ENCODE measurements at regions not wholly inside any gene's neighbourhood (a gene's known extent, or its start where the extent isn't known, plus 50 kb on each side); places are given as distances from the start of the nearest gene placed in this dataset.

DNA sequence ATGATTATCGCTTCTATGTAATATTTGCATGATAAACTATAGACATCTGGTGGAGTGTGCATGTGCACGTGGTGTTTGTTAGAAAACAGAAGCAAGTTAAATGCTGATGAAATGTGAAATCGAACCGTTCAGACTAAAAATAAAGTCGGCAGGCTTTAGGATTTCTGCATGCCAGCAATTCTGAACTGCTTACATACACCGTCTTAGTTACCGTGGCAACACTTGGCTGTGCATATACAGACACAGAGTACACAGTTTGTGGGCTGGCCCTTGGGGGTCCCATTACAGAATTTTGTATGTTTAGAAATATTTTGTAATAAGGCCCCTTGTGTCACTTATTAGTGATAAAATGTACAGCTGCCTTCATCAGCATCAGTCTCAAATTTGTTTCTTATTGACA, 605.5 kb downstream of the RBFOX1 start:
- Histone ChIP-seq H3K4me1 (ENCODE audit: insufficient read depth) (no peaks in the 10 kb centered on the region), H3K9me3 (no peaks in the 10 kb centered on the region), H3K4me3 (no peak overlapping the region), H3K36me3 (no peaks in the 10 kb centered on the region), H3K27ac (no peak overlapping the region), H3K27me3 (no peaks in the 10 kb centered on the region)
- no peak for TF ChIP-seq POLR2A (IDR thresholded peaks at IDR 0.05)
- no peak for TF ChIP-seq CTCF (IDR thresholded peaks at IDR 0.05)
- TF ChIP-seq EP300 (IDR thresholded peaks at IDR 0.05): no peak
- intact Hi-C loops (cut with DNase I): no loop called here
- WGBS, 3 donors: 34 to 59% (median 55%) methylated on average over 7 of the region's 7 CpGs
- DNase-seq: no peak

GRCh38 chr16:7921345-7921744, 588.7 kb downstream of the RBFOX1 start:
- Histone ChIP-seq H3K4me3 (no peak overlapping the region), H3K36me3 (no peaks in the 10 kb centered on the region), H3K27me3 (no peaks in the 10 kb centered on the region), H3K27ac (no peak overlapping the region), H3K4me1 (ENCODE audit: insufficient read depth) (no peaks in the 10 kb centered on the region), H3K9me3 (no peaks in the 10 kb centered on the region)
- TF ChIP-seq EP300 (IDR thresholded peaks at IDR 0.05) (no peak), CTCF (IDR thresholded peaks at IDR 0.05) (no peak), POLR2A (IDR thresholded peaks at IDR 0.05) (no peak)
- intact Hi-C loops (cut with DNase I): no loop called here
- WGBS, 3 donors: 53 to 59% (median 58%) methylated on average over 4 of the region's 4 CpGs
- no peak for DNase-seq

GRCh38 chr16:7919782-7920181, 587.1 kb downstream of the RBFOX1 start:
- intact Hi-C loops (cut with DNase I): no loop called here
- WGBS, 3 donors: 88 to 94% (median 94%) methylated on average over 2 of the region's 2 CpGs
- H3K4me3 ChIP-seq: no peak overlapping the region

DNA sequence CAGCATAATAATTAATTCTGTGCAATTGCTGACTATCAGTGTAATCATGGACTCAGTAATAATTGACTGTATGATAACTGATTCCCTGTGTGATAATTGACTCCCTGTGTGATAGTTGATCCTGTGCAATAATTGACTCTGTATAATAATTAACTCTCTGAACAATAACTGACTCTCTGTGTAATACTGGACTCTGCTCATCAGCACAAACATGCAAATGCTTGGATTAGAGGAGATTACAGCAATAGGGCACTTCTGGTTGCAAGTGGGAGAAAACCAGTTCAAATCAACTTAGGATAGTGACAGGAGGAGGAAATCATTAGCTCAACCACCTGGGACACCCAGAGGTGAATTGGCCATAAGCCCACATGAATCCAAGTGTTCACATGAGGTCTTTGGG, 582.1 kb downstream of the RBFOX1 start:
- H3K27me3 ChIP-seq: no peaks in the 10 kb centered on the region
- no peak overlapping the region for H3K27ac ChIP-seq
- H3K9me3 ChIP-seq: no peaks in the 10 kb centered on the region
- H3K4me3 ChIP-seq: no peak overlapping the region
- intact Hi-C loops (cut with DNase I): no loop called here
- no peaks in the 10 kb centered on the region for H3K4me1 ChIP-seq (ENCODE audit: insufficient read depth)
- TF ChIP-seq EP300 (IDR thresholded peaks at IDR 0.05): no peak
- no peak for TF ChIP-seq CTCF (IDR thresholded peaks at IDR 0.05)
- TF ChIP-seq POLR2A (IDR thresholded peaks at IDR 0.05): no peak
- no peak for DNase-seq
- no peaks in the 10 kb centered on the region for H3K36me3 ChIP-seq

More at GRCh38 chr16:7919782-7920181, 587.1 kb downstream of the RBFOX1 start:
- no peaks in the 10 kb centered on the region for H3K9me3 ChIP-seq
- no peak for DNase-seq
- H3K27me3 ChIP-seq: no peaks in the 10 kb centered on the region
- H3K36me3 ChIP-seq: no peaks in the 10 kb centered on the region
- no peaks in the 10 kb centered on the region for H3K4me1 ChIP-seq (ENCODE audit: insufficient read depth)
- H3K27ac ChIP-seq: no peak overlapping the region
- TF ChIP-seq EP300 (IDR thresholded peaks at IDR 0.05): no peak
- TF ChIP-seq POLR2A (IDR thresholded peaks at IDR 0.05): no peak
- TF ChIP-seq CTCF (IDR thresholded peaks at IDR 0.05): no peak

DNA sequence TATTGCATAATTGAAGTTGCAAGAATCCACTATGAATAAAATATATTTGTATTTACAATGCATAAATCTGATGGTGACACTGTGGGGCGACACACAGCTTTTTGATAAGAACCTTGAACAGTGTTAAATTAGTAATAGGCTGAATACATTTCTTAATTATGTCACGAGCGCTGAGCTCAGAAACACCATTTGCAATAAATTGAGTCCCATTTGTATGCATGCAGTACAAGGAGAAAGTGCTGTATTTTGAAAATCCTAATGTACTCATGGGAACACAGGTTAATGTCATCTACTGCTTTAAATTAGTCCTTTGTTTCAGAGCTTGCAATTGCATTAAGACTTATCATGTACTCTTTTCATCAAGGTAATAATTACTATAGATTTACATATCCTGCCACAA, 579.5 kb downstream of the RBFOX1 start:
- intact Hi-C loops (cut with DNase I): no loop called here
- Histone ChIP-seq H3K4me1 (ENCODE audit: insufficient read depth) (no peaks in the 10 kb centered on the region), H3K36me3 (no peaks in the 10 kb centered on the region), H3K27ac (no peak overlapping the region), H3K9me3 (no peaks in the 10 kb centered on the region), H3K27me3 (no peaks in the 10 kb centered on the region), H3K4me3 (no peak overlapping the region)
- TF ChIP-seq POLR2A (IDR thresholded peaks at IDR 0.05): no peak
- TF ChIP-seq EP300 (IDR thresholded peaks at IDR 0.05): no peak
- TF ChIP-seq CTCF (IDR thresholded peaks at IDR 0.05): no peak
- DNase-seq: no peak
- WGBS, 3 donors: 79 to 83% (median 82%) methylated on average over 3 of the region's 3 CpGs

Data from ovary (tissue), 7 donors.